WTC11 (cell line): ENCODE measurements at regions not wholly inside any gene's neighbourhood (a gene's known extent, or its start where the extent isn't known, plus 50 kb on each side); places are given as distances from the start of the nearest gene placed in this dataset.

Experiments used
- ATAC-seq: fragments of 200-7000 bp; cut with Tn5 transposase; 2 replicates; pipeline ENCODE4 v1.10.0; 2021; ENCODE audit warnings: mild to moderate bottlenecking, moderate library complexity
- CTCF ChIA-PET: fragments of 300-600 bp; sonication (Branson Sonifier 250); formaldehyde crosslinking; loops from one replicate; lab custom pipeline; 2021; ENCODE audit warnings: antibody characterized with exemption; lab: Charles Lee
- POLR2A ChIA-PET: fragments of 350-600 bp; sonication (Branson Sonifier 250); formaldehyde crosslinking; loops from one replicate; lab custom pipeline; 2021; ENCODE audit warnings: antibody characterized with exemption; lab: Charles Lee
- DNase-seq: peaks from one replicate; pipeline ENCODE4 v3.0.0; 2021; ENCODE audit warnings: low spot score
- H3K27ac Mint-ChIP-seq: 2 replicates; pipeline ENCODE4 v1.8.0; 2021; ENCODE audit warnings: mixed read lengths
- H3K27me3 Mint-ChIP-seq: 2 replicates; pipeline ENCODE4 v1.8.0; 2021; ENCODE audit warnings: low read depth, mild to moderate bottlenecking, moderate library complexity, mixed read lengths
- H3K36me3 Mint-ChIP-seq: 2 replicates; pipeline ENCODE4 v1.8.0; 2021; ENCODE audit warnings: mixed read lengths
- H3K4me1 Mint-ChIP-seq: 2 replicates; pipeline ENCODE4 v1.8.0; 2022; ENCODE audit warnings: mixed read lengths
- H3K4me3 Mint-ChIP-seq: 2 replicates; pipeline ENCODE4 v1.8.0; 2021; ENCODE audit warnings: mild to moderate bottlenecking, moderate library complexity, mixed read lengths
- H3K9me3 Mint-ChIP-seq: 2 replicates; pipeline ENCODE4 v1.8.0; 2021; ENCODE audit warnings: mixed read lengths
- AFF4 ChIP-seq: sonication (generic); formaldehyde crosslinking; IDR thresholded peaks from 2 replicates; pipeline ENCODE4 v1.8.1; 2023; ENCODE audit warnings: mild to moderate bottlenecking, missing genetic modification reagents, borderline replicate concordance
- CBFB ChIP-seq: sonication (generic); formaldehyde crosslinking; IDR thresholded peaks from 2 replicates; pipeline ENCODE4 v1.8.1; 2022; ENCODE audit warnings: mild to moderate bottlenecking, low read depth, missing genetic modification reagents
- E2F1 ChIP-seq: sonication (generic); formaldehyde crosslinking; IDR thresholded peaks from 2 replicates; pipeline ENCODE4 v1.8.0; 2022; ENCODE audit warnings: mild to moderate bottlenecking, missing genetic modification reagents
- FOXP1 ChIP-seq: sonication (generic); formaldehyde crosslinking; IDR thresholded peaks from 2 replicates; pipeline ENCODE4 v1.8.0; 2022; ENCODE audit warnings: missing genetic modification reagents, mild to moderate bottlenecking, moderate library complexity, borderline replicate concordance
- GABPB1 ChIP-seq: sonication (generic); formaldehyde crosslinking; IDR thresholded peaks from 2 replicates; pipeline ENCODE4 v1.8.1; 2023; ENCODE audit warnings: mild to moderate bottlenecking, missing genetic modification reagents
- MXD4 ChIP-seq: fragments of 250-450 bp; sonication (Bioruptor Pico); IDR thresholded peaks from 2 replicates; pipeline ENCODE4 v1.8.0; 2021; ENCODE audit warnings: mild to moderate bottlenecking, moderate library complexity, borderline replicate concordance
- NR2C2 ChIP-seq: sonication (generic); formaldehyde crosslinking; IDR thresholded peaks from 2 replicates; pipeline ENCODE4 v1.8.0; 2022; ENCODE audit warnings: mild to moderate bottlenecking, missing genetic modification reagents
- PRDM15 ChIP-seq: sonication (generic); formaldehyde crosslinking; IDR thresholded peaks from 2 replicates; pipeline ENCODE4 v1.8.0; 2022; ENCODE audit warnings: missing genetic modification reagents
- RORB ChIP-seq: fragments of 250-450 bp; sonication (Bioruptor Pico); IDR thresholded peaks from 2 replicates; pipeline ENCODE4 v1.9.0; 2021; ENCODE audit warnings: mild to moderate bottlenecking
- SOX15 ChIP-seq: fragments of 250-450 bp; sonication (Bioruptor Pico); IDR thresholded peaks from 2 replicates; pipeline ENCODE4 v1.9.0; 2021; ENCODE audit warnings: mild to moderate bottlenecking
- USF1 ChIP-seq: sonication (generic); formaldehyde crosslinking; IDR thresholded peaks from 2 replicates; pipeline ENCODE4 v1.8.0; 2022; ENCODE audit warnings: mild to moderate bottlenecking, missing genetic modification reagents
- ZBTB21 ChIP-seq: sonication (generic); formaldehyde crosslinking; IDR thresholded peaks from 2 replicates; pipeline ENCODE4 v1.8.1; 2023; ENCODE audit warnings: mild to moderate bottlenecking, missing genetic modification reagents, borderline replicate concordance
- ZNF263 ChIP-seq: sonication (generic); formaldehyde crosslinking; IDR thresholded peaks from 2 replicates; pipeline ENCODE4 v1.8.1; 2022; ENCODE audit warnings: low read depth, mild to moderate bottlenecking, moderate library complexity, missing genetic modification reagents
- TF ChIP-seq, protein P1 (sequence below): sonication (generic); formaldehyde crosslinking; IDR thresholded peaks from 2 replicates; pipeline ENCODE4 v1.8.1; 2022; ENCODE audit warnings: mild to moderate bottlenecking, moderate library complexity, missing genetic modification reagents
- TF ChIP-seq, protein P2 (sequence below): fragments of 250-450 bp; sonication (Bioruptor Pico); IDR thresholded peaks from 2 replicates; pipeline ENCODE4 v1.9.0; 2021; ENCODE audit warnings: mild to moderate bottlenecking, borderline replicate concordance
- TF ChIP-seq, protein P3 (sequence below): sonication (generic); formaldehyde crosslinking; IDR thresholded peaks from 2 replicates; pipeline ENCODE4 v1.8.1; 2022; ENCODE audit warnings: mild to moderate bottlenecking, missing genetic modification reagents, moderate library complexity, borderline replicate concordance

DNA sequence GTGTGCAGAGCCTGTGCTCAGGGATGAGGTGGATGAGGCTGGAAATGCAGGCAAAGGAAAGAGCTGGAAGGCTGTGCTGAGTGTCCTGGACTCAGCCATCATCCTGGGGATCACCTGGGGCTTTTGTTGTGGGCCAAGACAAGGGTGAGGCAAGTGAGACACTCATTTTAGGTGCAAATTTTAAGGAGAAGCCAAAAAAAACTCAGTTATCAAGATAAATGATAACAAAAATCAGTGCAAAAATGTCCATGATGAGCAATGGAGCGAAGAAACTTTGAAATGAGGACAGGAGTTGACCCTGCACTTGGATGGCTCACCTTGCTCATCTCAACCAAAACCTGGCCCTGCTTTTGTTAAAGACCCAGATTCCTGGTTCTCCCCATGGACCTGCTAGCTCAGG lies 141.9 kb downstream of the MYCN start:
- Mint-ChIP-seq H3K9me3 (no peaks in the 10 kb centered on the region), H3K27ac (no peak overlapping the region), H3K27me3 (no peaks in the 10 kb centered on the region; the same call in 1 of the 2 replicates), H3K36me3 (no peaks in the 10 kb centered on the region), H3K4me1 (peaks cover 40% of the 10 kb centered on the region), H3K4me3 (no peak overlapping the region)
- TF ChIP-seq USF1 (CRISPR knock-in tag) (no peak), PRDM15 (CRISPR knock-in tag) (no peak), NR2C2 (no peak), E2F1 (no peak), SOX15 (CRISPR knock-in tag) (no peak), AFF4 (no peak), ZNF263 (CRISPR knock-in tag) (no peak), FOXP1 (CRISPR knock-in tag) (no peak), ZBTB21 (CRISPR knock-in tag) (no peak)
- TF ChIP-seq, protein P1, sequence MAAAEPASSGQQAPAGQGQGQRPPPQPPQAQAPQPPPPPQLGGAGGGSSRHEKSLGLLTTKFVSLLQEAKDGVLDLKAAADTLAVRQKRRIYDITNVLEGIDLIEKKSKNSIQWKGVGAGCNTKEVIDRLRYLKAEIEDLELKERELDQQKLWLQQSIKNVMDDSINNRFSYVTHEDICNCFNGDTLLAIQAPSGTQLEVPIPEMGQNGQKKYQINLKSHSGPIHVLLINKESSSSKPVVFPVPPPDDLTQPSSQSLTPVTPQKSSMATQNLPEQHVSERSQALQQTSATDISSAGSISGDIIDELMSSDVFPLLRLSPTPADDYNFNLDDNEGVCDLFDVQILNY (CRISPR knock-in tag) = no peak
- DNase-seq = no peak
- CTCF ChIA-PET = no interaction called here
- POLR2A ChIA-PET = no interaction called here
- no peak for ATAC-seq

GRCh38 chr2:16081316-16082200 lies 141.2 kb downstream of the MYCN start:
- H3K27ac Mint-ChIP-seq = no peak overlapping the region
- ChIA-PET POLR2A (interaction anchor here (0.6 kb wide), 1 partner anchor 30 kb away, joined by 3 read pairs; no protein-coding TSS in a partner anchor), CTCF (no interaction called here)
- ATAC-seq (peak; percentile 49; the same call in 1 of the 2 replicates), DNase-seq (no peak)
- H3K36me3 Mint-ChIP-seq = peaks cover 2% of the 10 kb centered on the region
- peaks cover 2% of the 10 kb centered on the region for H3K9me3 Mint-ChIP-seq
- no peak overlapping the region for H3K4me3 Mint-ChIP-seq
- H3K27me3 Mint-ChIP-seq = no peaks in the 10 kb centered on the region; the same call in 1 of the 2 replicates
- peaks cover 40% of the 10 kb centered on the region for H3K4me1 Mint-ChIP-seq
- TF ChIP-seq, protein P2, sequence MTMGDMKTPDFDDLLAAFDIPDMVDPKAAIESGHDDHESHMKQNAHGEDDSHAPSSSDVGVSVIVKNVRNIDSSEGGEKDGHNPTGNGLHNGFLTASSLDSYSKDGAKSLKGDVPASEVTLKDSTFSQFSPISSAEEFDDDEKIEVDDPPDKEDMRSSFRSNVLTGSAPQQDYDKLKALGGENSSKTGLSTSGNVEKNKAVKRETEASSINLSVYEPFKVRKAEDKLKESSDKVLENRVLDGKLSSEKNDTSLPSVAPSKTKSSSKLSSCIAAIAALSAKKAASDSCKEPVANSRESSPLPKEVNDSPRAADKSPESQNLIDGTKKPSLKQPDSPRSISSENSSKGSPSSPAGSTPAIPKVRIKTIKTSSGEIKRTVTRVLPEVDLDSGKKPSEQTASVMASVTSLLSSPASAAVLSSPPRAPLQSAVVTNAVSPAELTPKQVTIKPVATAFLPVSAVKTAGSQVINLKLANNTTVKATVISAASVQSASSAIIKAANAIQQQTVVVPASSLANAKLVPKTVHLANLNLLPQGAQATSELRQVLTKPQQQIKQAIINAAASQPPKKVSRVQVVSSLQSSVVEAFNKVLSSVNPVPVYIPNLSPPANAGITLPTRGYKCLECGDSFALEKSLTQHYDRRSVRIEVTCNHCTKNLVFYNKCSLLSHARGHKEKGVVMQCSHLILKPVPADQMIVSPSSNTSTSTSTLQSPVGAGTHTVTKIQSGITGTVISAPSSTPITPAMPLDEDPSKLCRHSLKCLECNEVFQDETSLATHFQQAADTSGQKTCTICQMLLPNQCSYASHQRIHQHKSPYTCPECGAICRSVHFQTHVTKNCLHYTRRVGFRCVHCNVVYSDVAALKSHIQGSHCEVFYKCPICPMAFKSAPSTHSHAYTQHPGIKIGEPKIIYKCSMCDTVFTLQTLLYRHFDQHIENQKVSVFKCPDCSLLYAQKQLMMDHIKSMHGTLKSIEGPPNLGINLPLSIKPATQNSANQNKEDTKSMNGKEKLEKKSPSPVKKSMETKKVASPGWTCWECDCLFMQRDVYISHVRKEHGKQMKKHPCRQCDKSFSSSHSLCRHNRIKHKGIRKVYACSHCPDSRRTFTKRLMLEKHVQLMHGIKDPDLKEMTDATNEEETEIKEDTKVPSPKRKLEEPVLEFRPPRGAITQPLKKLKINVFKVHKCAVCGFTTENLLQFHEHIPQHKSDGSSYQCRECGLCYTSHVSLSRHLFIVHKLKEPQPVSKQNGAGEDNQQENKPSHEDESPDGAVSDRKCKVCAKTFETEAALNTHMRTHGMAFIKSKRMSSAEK (CRISPR knock-in tag) = no peak
- TF ChIP-seq CBFB (no peak), MXD4 (no peak), RORB (CRISPR knock-in tag) (no peak), GABPB1 (CRISPR knock-in tag) (no peak)
- TF ChIP-seq, protein P3, sequence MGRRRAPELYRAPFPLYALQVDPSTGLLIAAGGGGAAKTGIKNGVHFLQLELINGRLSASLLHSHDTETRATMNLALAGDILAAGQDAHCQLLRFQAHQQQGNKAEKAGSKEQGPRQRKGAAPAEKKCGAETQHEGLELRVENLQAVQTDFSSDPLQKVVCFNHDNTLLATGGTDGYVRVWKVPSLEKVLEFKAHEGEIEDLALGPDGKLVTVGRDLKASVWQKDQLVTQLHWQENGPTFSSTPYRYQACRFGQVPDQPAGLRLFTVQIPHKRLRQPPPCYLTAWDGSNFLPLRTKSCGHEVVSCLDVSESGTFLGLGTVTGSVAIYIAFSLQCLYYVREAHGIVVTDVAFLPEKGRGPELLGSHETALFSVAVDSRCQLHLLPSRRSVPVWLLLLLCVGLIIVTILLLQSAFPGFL (CRISPR knock-in tag) = no peak
